Neural cell (in vitro differentiated cells): ENCODE measurements at regions not wholly inside any gene's neighbourhood (a gene's known extent, or its start where the extent isn't known, plus 50 kb on each side); places are given as distances from the start of the nearest gene placed in this dataset.

ENCODE experiments used
- CTCF ChIP-seq: fragments of 450-650 bp; IDR thresholded peaks from 2 replicates; pipeline ENCODE4 v1.5.1; 2014; ENCODE audit warnings: antibody characterized with exemption, mild to moderate bottlenecking, moderate library complexity; ENCODE audit not compliant: poor library complexity, severe bottlenecking
- EP300 ChIP-seq: fragments of 450-650 bp; conservative IDR thresholded peaks from 2 replicates; pipeline ENCODE4 v1.6.1; 2014; ENCODE audit warnings: antibody characterized with exemption, mild to moderate bottlenecking, moderate library complexity; ENCODE audit not compliant: poor library complexity, severe bottlenecking
- EZH2 ChIP-seq: fragments of 200-600, 300-800 bp; shearing (Covaris generic), sonication (generic); IDR thresholded peaks from 2 replicates; pipeline ENCODE4 v1.6.1; 2014; ENCODE audit warnings: antibody characterized with exemption, low read length, borderline replicate concordance, mild to moderate bottlenecking; ENCODE audit not compliant: insufficient read depth, poor library complexity, severe bottlenecking
- MXI1 ChIP-seq: fragments of 450-650 bp; conservative IDR thresholded peaks from 2 replicates; pipeline ENCODE4 v1.6.1; 2014; ENCODE audit warnings: antibody characterized with exemption, mild to moderate bottlenecking; ENCODE audit not compliant: poor library complexity, severe bottlenecking
- POLR2AphosphoS5 ChIP-seq: IDR thresholded peaks from 2 replicates; pipeline ENCODE4 v1.6.1; 2012
- RAD21 ChIP-seq: fragments of 450-650 bp; conservative IDR thresholded peaks from 2 replicates; pipeline ENCODE4 v1.6.1; 2014; ENCODE audit warnings: antibody characterized with exemption, mild to moderate bottlenecking, moderate library complexity
- REST ChIP-seq: IDR thresholded peaks from 2 replicates; pipeline ENCODE4 v1.6.1; 2012; ENCODE audit warnings: borderline replicate concordance
- SMC3 ChIP-seq: fragments of 450-650 bp; conservative IDR thresholded peaks from 2 replicates; pipeline ENCODE4 v1.6.1; 2014; ENCODE audit warnings: antibody characterized with exemption, mild to moderate bottlenecking, moderate library complexity; ENCODE audit not compliant: poor library complexity
- TAF1 ChIP-seq: IDR thresholded peaks from 2 replicates; pipeline ENCODE4 v1.6.1; 2012; ENCODE audit warnings: low read depth

GRCh38 chr6:48403587-48403986 is 292.6 kb upstream of the PTCHD4 start:
- no peak for TF ChIP-seq EZH2
- no peak for TF ChIP-seq CTCF
- no peak for TF ChIP-seq EP300
- TF ChIP-seq POLR2AphosphoS5, result no peak
- no peak for TF ChIP-seq REST
- TF ChIP-seq RAD21, result no peak
- TF ChIP-seq MXI1, result no peak
- TF ChIP-seq SMC3, result no peak
- TF ChIP-seq TAF1, result no peak
